ENCODE measurements at regions not wholly inside any gene's neighbourhood (a gene's known extent, or its start where the extent isn't known, plus 50 kb on each side); places are given as distances from the start of the nearest gene placed in this dataset.

DNA sequence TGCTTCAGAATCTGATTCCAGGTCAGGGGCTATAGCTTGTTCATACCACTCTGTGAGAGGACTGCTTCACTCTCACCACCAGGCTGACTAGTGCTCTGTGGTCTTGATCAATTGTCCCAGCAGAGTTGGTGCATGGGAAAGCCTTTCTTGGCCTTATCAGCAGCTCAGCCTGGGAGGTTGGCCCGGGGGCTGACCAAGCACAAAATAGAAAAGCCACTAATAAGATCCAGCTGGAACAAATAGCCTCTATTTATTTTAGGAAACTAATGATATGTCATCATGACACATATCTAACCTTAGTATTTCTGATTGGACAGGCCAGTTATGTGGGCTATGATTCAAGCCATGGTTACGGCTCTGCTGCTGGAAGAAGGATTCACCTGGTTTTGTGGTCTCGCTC, 134.2 kb downstream of the GDAP2 start:
- no peak for DNase-seq
- H3K27me3 ChIP-seq = no peaks in the 10 kb centered on the region
- H3K4me1 ChIP-seq = no peaks in the 10 kb centered on the region; the same call in 1 of the 2 replicates
- H3K36me3 ChIP-seq = no peaks in the 10 kb centered on the region
- no peaks in the 10 kb centered on the region for H3K9me3 ChIP-seq (replicated peaks)
- H3K27ac ChIP-seq = no peak overlapping the region
- H3K4me3 ChIP-seq = no peak overlapping the region

DNA sequence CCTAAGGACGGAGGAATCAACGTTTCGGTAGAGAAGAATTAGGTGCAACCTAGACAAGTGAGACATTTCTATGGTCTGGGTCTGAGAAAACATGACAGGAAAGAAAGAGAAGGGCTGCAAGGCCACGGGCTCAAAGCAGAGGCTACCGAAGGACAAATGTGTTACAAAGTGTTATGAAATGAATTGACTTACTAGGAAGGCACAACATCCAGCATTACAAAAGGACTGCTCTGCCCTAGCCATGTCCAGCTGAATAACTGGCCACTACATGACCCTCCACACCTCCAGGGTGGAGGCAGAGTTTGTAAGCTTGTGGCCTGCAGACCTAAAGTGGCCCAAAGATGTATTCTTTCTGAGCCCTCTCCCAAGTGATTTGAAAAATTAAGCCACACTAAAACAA, 133.6 kb downstream of the GDAP2 start:
- H3K36me3 ChIP-seq = no peaks in the 10 kb centered on the region
- DNase-seq = no peak
- H3K27ac ChIP-seq = no peak overlapping the region
- no peaks in the 10 kb centered on the region for H3K27me3 ChIP-seq
- no peaks in the 10 kb centered on the region; the same call in 1 of the 2 replicates for H3K4me1 ChIP-seq
- H3K4me3 ChIP-seq = no peak overlapping the region
- H3K9me3 ChIP-seq (replicated peaks) = no peaks in the 10 kb centered on the region

DNA sequence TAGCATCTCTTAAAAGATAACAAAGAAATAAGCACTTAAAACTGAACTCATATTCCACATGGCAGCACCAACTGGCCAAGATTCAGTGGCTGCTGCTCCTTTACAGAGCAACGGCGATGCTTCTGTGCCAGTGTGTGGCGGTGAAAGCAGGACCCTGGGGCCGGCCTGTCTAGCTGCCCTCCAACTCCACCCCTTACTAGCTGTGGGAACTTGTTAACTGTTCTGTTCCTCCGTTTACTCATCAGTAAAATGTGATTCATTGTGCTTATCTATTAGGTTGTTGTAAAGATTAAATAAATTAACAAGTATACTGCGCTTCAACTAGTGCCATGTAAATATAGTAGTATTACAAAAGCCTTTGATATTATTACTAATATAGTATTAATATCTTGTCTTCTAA, 133.2 kb downstream of the GDAP2 start:
- no peak overlapping the region for H3K27ac ChIP-seq
- no peak for DNase-seq
- H3K36me3 ChIP-seq = no peaks in the 10 kb centered on the region

GRCh38 chr1:117798550-117798949, 130.9 kb downstream of the GDAP2 start:
- no peak for DNase-seq
- H3K27me3 ChIP-seq = no peaks in the 10 kb centered on the region
- no peaks in the 10 kb centered on the region for H3K9me3 ChIP-seq (replicated peaks)
- H3K4me1 ChIP-seq = no peaks in the 10 kb centered on the region; the same call in 1 of the 2 replicates
- no peak overlapping the region for H3K27ac ChIP-seq
- H3K36me3 ChIP-seq = no peaks in the 10 kb centered on the region
- no peak overlapping the region for H3K4me3 ChIP-seq

More for the DNA sequence above, 133.2 kb downstream of the GDAP2 start:
- Histone ChIP-seq H3K4me1 (no peaks in the 10 kb centered on the region; the same call in 1 of the 2 replicates), H3K4me3 (no peak overlapping the region), H3K27me3 (no peaks in the 10 kb centered on the region), H3K9me3 (replicated peaks) (no peaks in the 10 kb centered on the region)

DNA sequence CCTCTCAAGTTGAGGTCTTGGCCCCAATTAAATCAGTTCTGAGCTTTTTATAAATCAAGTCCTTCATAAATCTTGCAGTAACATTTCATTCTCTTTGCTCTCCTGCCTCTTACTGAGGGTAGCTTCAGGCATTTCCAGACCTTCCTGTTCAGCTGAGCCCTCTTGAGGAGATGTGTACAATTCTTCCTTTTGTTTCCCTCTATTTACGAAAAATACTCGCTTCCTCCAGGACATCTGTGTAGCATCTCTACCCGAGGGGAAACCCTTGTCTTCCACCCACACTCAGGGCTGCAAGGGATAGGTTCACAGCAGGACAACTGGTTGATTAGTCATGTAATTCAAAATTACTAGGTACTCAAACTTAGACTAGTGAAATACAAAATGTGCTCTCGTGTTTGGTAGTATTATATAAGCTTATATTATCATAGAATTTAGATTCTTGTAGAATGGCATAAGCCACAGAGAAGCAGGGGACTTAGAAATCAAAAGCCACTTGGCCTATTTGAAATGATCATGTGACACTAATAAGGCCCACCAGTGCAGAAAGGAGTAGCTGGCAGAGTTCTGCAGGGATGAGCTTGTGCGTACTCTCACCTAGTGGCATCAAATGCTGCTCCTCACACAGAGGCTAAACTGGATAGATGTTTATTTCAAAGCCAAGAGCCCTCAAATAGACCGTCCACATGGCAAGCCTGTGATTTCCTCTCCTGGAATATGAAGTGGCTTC, 126.7 kb downstream of the GDAP2 start:
- Histone ChIP-seq H3K27me3 (no peaks in the 10 kb centered on the region), H3K4me1 (no peaks in the 10 kb centered on the region), H3K9me3 (replicated peaks) (no peaks in the 10 kb centered on the region), H3K27ac (no peak overlapping the region), H3K4me3 (no peak overlapping the region), H3K36me3 (no peaks in the 10 kb centered on the region)
- DNase-seq = no peak

- no peak for DNase-seq
- no peak overlapping the region for H3K27ac ChIP-seq
- no peaks in the 10 kb centered on the region for H3K9me3 ChIP-seq (replicated peaks)
- H3K4me1 ChIP-seq = no peaks in the 10 kb centered on the region
- H3K36me3 ChIP-seq = no peaks in the 10 kb centered on the region
- H3K4me3 ChIP-seq = no peak overlapping the region
- H3K27me3 ChIP-seq = no peaks in the 10 kb centered on the region
Measured at GRCh38 chr1:117803318-117803717, 126.1 kb downstream of the GDAP2 start.

DNA sequence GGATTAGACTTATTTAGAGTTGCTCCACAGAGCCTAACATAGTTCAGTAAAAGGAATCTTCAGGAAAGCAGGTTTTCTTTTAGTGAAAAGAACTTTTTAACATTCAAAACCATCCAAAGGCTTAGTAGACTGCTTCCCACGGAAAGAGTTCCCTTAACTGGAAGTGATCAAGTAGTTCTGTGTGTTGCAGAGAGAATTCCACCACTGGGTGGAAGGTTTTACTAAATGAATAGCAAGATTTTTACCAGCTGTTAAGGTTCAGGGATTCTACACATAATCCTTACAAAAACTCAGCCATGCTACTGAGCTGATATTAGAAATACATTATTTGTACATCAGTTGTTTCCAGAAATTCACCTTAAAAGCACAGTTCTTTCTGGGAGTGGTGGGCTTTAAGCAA, 119.7 kb downstream of the GDAP2 start:
- no peak overlapping the region for H3K27ac ChIP-seq
- no peaks in the 10 kb centered on the region for H3K9me3 ChIP-seq (replicated peaks)
- H3K4me1 ChIP-seq = no peaks in the 10 kb centered on the region
- no peak for DNase-seq
- H3K36me3 ChIP-seq = no peaks in the 10 kb centered on the region
- H3K4me3 ChIP-seq = no peak overlapping the region
- H3K27me3 ChIP-seq = no peaks in the 10 kb centered on the region

- Histone ChIP-seq H3K27me3 (no peaks in the 10 kb centered on the region), H3K36me3 (no peaks in the 10 kb centered on the region), H3K4me1 (no peaks in the 10 kb centered on the region), H3K27ac (no peak overlapping the region), H3K9me3 (replicated peaks) (no peaks in the 10 kb centered on the region), H3K4me3 (no peak overlapping the region)
- no peak for DNase-seq
Measured at GRCh38 chr1:117810553-117810952, 118.9 kb downstream of the GDAP2 start.

DNA sequence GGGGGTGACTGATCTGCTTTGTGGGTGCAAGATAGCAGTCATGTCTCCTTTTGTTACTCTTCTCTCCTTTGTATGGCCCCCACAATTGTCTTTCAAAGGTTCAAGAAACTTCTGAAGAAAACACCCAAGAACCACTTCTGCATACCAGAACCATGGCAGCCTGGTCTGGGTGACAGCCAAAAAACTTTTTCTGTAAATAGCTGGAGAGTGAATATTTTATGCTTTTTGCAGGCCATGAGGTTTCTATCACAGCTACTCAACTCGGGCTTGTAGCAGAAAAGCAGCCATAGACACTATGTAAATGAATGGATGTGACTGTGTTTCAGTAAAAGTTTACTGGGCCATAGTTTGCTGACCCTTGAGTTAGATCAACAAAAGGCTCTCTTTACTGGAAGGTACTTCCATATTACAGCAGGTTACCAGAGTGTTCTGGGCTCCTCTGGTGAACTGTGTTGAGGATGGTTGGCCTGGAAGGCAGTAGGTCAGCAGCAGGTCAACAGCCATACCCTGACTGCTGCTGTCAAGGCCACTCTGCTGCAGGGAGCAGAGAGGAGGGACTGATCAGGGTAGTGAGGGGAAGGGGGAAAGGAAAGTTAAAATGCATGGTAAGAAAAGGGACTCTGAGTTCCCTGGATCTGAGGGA, 116.4 kb downstream of the GDAP2 start:
- H3K27ac ChIP-seq = no peak overlapping the region

More for the DNA sequence above, 116.4 kb downstream of the GDAP2 start:
- H3K9me3 ChIP-seq (replicated peaks) = no peaks in the 10 kb centered on the region
- no peaks in the 10 kb centered on the region for H3K4me1 ChIP-seq
- no peak overlapping the region for H3K4me3 ChIP-seq
- no peaks in the 10 kb centered on the region for H3K27me3 ChIP-seq
- H3K36me3 ChIP-seq = no peaks in the 10 kb centered on the region
- no peak for DNase-seq
